NCI-H510A (cell line): ENCODE measurements at regions not wholly inside any gene's neighbourhood (a gene's known extent, or its start where the extent isn't known, plus 50 kb on each side); places are given as distances from the start of the nearest gene placed in this dataset.

Experiments
- DNase-seq: peaks from one replicate; lab custom pipeline; 2025; lab: John Stamatoyannopoulos, UW

DNA sequence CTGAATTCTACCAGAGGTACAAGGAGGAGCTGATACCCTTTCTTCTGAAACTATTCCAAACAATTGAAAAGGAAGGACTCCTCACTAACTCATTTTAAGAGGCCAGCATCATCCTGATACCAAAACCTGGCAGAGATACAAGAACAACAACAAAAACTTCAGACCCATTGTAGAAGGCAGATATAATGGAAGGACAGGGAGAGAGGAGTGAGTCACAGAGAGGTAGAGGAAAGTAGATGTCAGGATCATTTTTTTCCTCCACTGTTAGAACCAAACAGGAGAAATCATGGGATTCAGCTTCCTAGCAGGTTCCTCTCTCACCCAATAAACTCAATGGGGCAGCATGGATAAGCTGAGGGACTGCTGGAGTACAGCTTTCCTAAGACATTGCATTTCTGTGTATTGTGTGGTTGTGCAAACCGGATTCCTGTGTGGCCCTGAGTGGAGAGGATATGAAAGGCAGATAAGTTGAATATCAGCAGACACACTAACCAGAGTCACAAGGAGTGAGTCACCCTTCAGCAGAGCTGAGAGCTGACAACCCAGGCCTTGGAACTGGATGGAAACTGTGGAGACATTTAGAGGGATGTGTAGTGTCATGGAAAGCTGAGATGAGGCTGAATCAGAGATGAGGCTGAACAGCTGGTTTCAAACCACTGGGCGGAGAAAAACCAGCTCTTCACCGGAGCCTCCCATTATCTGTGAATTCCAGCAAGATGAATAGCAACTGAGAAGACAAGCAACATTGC, 60.9 kb upstream of the MMADHC start:
- no peak for DNase-seq

GRCh38 chr2:149645391-149645790, 57.8 kb upstream of the MMADHC start:
- DNase-seq = no peak
